B cell (primary cell): ENCODE measurements at regions not wholly inside any gene's neighbourhood (a gene's known extent, or its start where the extent isn't known, plus 50 kb on each side); places are given as distances from the start of the nearest gene placed in this dataset.
A peak's percentile ranks its signal among the peaks of the same experiment; 100 is the strongest.
"Not testable (repeated sequence)": the region's sequence is repeated elsewhere in the genome, so short reads cannot be mapped to it uniquely, and the experiment has no call there.

Experiments used
- EZH2 ChIP-seq: IDR thresholded peaks from 2 replicates; pipeline ENCODE4 v1.6.1; 2012; ENCODE audit warnings: borderline replicate concordance, low read depth, mild to moderate bottlenecking, moderate library complexity, low read length; ENCODE audit not compliant: insufficient read depth, poor library complexity, severe bottlenecking
- TF ChIP-seq, protein P1 (sequence below): fragments of 200-600 bp; IDR thresholded peaks from one replicate; pipeline ENCODE4 v1.8.0; 2022; ENCODE audit warnings: antibody characterized with exemption, mild to moderate bottlenecking

- TF ChIP-seq, protein P1, sequence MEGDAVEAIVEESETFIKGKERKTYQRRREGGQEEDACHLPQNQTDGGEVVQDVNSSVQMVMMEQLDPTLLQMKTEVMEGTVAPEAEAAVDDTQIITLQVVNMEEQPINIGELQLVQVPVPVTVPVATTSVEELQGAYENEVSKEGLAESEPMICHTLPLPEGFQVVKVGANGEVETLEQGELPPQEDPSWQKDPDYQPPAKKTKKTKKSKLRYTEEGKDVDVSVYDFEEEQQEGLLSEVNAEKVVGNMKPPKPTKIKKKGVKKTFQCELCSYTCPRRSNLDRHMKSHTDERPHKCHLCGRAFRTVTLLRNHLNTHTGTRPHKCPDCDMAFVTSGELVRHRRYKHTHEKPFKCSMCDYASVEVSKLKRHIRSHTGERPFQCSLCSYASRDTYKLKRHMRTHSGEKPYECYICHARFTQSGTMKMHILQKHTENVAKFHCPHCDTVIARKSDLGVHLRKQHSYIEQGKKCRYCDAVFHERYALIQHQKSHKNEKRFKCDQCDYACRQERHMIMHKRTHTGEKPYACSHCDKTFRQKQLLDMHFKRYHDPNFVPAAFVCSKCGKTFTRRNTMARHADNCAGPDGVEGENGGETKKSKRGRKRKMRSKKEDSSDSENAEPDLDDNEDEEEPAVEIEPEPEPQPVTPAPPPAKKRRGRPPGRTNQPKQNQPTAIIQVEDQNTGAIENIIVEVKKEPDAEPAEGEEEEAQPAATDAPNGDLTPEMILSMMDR = peak; percentile 44
- not testable (repeated sequence) for TF ChIP-seq EZH2
These were observed 142.1 kb upstream of the EEF2KMT start for GRCh38 chr16:5239472-5240277.
